Gastroesophageal sphincter (tissue), 4 donors: ENCODE measurements at regions not wholly inside any gene's neighbourhood (a gene's known extent, or its start where the extent isn't known, plus 50 kb on each side); places are given as distances from the start of the nearest gene placed in this dataset.

Source experiments
- ATAC-seq: fragments of 150-250 bp; one replicate; pipeline ENCODE4 v1.9.1; 2016; ENCODE audit warnings: mild to moderate bottlenecking, moderate library complexity
- H3K27ac ChIP-seq, 4 donors: fragments of 200-600 bp; sonication (generic) in 3 of 4; 1 replicate in 3 of 4; 2 replicates in 1 of 4; pipeline ENCODE4 v1.5.1; 2016 to 2019
- H3K27me3 ChIP-seq: fragments of 200-600 bp; sonication (generic); one replicate; pipeline ENCODE4 v1.5.1; 2019
- H3K36me3 ChIP-seq, 2 donors: fragments of 200-600 bp; sonication (generic); one replicate each; pipeline ENCODE4 v1.5.1; 2019; ENCODE audit warnings: control low read depth in 1 of 2
- H3K4me1 ChIP-seq, 3 donors: fragments of 200-600 bp; sonication (generic); 1 replicate in 2 of 3; 2 replicates in 1 of 3; pipeline ENCODE4 v1.5.1; 2016 to 2019; ENCODE audit warnings: control low read depth in 2 of 3
- H3K4me3 ChIP-seq, 2 donors: fragments of 200-600 bp; sonication (generic); one replicate each; pipeline ENCODE4 v1.5.1; 2019; ENCODE audit warnings: mild to moderate bottlenecking in 1 of 2, moderate library complexity in 1 of 2
- H3K9me3 ChIP-seq, 3 donors: fragments of 200-600 bp; sonication (generic); one replicate each; pipeline ENCODE4 v1.5.1; 2017 to 2019; ENCODE audit warnings: control low read depth in 2 of 3
- CTCF ChIP-seq, 4 experiments: fragments of 200-600 bp in 2 of 4; fragments of 450-650 bp in 2 of 4; sonication (generic) in 1 of 4; IDR thresholded peaks; one replicate each; pipeline ENCODE4 v1.5.1; 2017 to 2019; ENCODE audit warnings: antibody characterized with exemption in 4 of 4, mild to moderate bottlenecking in 2 of 4, moderate library complexity in 2 of 4
- EP300 ChIP-seq: sonication (generic); formaldehyde crosslinking; IDR thresholded peaks from one replicate; pipeline ENCODE4 v1.6.1; 2017; ENCODE audit warnings: antibody characterized with exemption, mild to moderate bottlenecking
- POLR2A ChIP-seq, 2 donors: fragments of 450-650 bp; IDR thresholded peaks; one replicate each; pipeline ENCODE4 v1.6.1; 2017; ENCODE audit warnings: antibody characterized with exemption in 2 of 2, mild to moderate bottlenecking in 2 of 2, moderate library complexity in 1 of 2
- POLR2AphosphoS5 ChIP-seq: sonication (generic); formaldehyde crosslinking; IDR thresholded peaks from one replicate; pipeline ENCODE4 v1.6.1; 2017; ENCODE audit warnings: antibody characterized with exemption
- WGBS, 2 donors: methylation state at CpG; one replicate each; pipeline ENCODE4 v1.1.5; 2018; ENCODE audit warnings: low coverage in 1 of 2; 5-methylcytosine and 5-hydroxymethylcytosine counted together

- ATAC-seq = no peak
- WGBS, 2 donors = 71 to 87% methylated on average over 2 to 3 of the region's 3 CpGs
- no peaks in the 10 kb centered on the region for H3K36me3 ChIP-seq
- no peaks in the 10 kb centered on the region for H3K9me3 ChIP-seq
- H3K4me3 ChIP-seq = no peak overlapping the region
- TF ChIP-seq POLR2A (IDR thresholded peaks at IDR 0.05) (no peak), CTCF (IDR thresholded peaks at IDR 0.05) (no peak), EP300 (no peak), POLR2AphosphoS5 (no peak)
- no peaks in the 10 kb centered on the region for H3K27me3 ChIP-seq
- H3K4me1 ChIP-seq = peaks cover 0 to 6% (median 0%) of the 10 kb centered on the region in 3 donors
- no peak overlapping the region for H3K27ac ChIP-seq
Measured at GRCh38 chr7:26959290-26959689, 94.9 kb upstream of the SKAP2 start.

GRCh38 chr7:26958834-26959233 lies 94.4 kb upstream of the SKAP2 start:
- ATAC-seq = no peak

GRCh38 chr7:26955516-26955915 lies 91.1 kb upstream of the SKAP2 start:
- no peak overlapping the region for H3K4me3 ChIP-seq
- no peaks in the 10 kb centered on the region for H3K9me3 ChIP-seq
- H3K27me3 ChIP-seq = no peaks in the 10 kb centered on the region
- ATAC-seq = no peak
- no peaks in the 10 kb centered on the region for H3K4me1 ChIP-seq
- no peak for TF ChIP-seq EP300
- TF ChIP-seq POLR2A (IDR thresholded peaks at IDR 0.05) = no peak
- TF ChIP-seq CTCF (IDR thresholded peaks at IDR 0.05) = no peak
- TF ChIP-seq POLR2AphosphoS5 = no peak
- no peak overlapping the region for H3K27ac ChIP-seq
- 75 to 100% methylated on average over 1 to 2 of the region's 2 CpGs for WGBS, 2 donors
- no peaks in the 10 kb centered on the region for H3K36me3 ChIP-seq

More at GRCh38 chr7:26958834-26959233, 94.4 kb upstream of the SKAP2 start:
- Histone ChIP-seq H3K4me1 (peaks cover 0 to under 1% (median 0%) of the 10 kb centered on the region in 3 donors), H3K9me3 (no peaks in the 10 kb centered on the region), H3K4me3 (no peak overlapping the region), H3K27me3 (no peaks in the 10 kb centered on the region), H3K27ac (no peak overlapping the region), H3K36me3 (no peaks in the 10 kb centered on the region)
- 64 to 90% methylated on average over 5 of the region's 5 CpGs for WGBS, 2 donors
- no peak for TF ChIP-seq EP300
- no peak for TF ChIP-seq CTCF (IDR thresholded peaks at IDR 0.05)

GRCh38 chr7:26954951-26955350 lies 90.6 kb upstream of the SKAP2 start:
- Histone ChIP-seq H3K27me3 (no peaks in the 10 kb centered on the region), H3K36me3 (no peaks in the 10 kb centered on the region), H3K4me1 (no peaks in the 10 kb centered on the region), H3K27ac (no peak overlapping the region), H3K4me3 (no peak overlapping the region), H3K9me3 (no peaks in the 10 kb centered on the region)
- TF ChIP-seq POLR2A (IDR thresholded peaks at IDR 0.05) (no peak), EP300 (no peak), POLR2AphosphoS5 (no peak), CTCF (IDR thresholded peaks at IDR 0.05) (no peak)
- WGBS, 2 donors = 10% methylated on average over 2 to 3 of the region's 4 CpGs
- ATAC-seq = no peak

GRCh38 chr7:26951407-26951950 lies 87.1 kb upstream of the SKAP2 start:
- Histone ChIP-seq H3K4me1 (no peaks in the 10 kb centered on the region), H3K36me3 (no peaks in the 10 kb centered on the region), H3K27ac (no peak overlapping the region), H3K27me3 (peaks cover 5% of the 10 kb centered on the region), H3K4me3 (no peak overlapping the region), H3K9me3 (no peaks in the 10 kb centered on the region)
- 86 to 91% methylated on average over 3 to 4 of the region's 4 CpGs for WGBS, 2 donors
- ATAC-seq = no peak
- TF ChIP-seq EP300 (no peak), POLR2A (IDR thresholded peaks at IDR 0.05) (no peak), CTCF (IDR thresholded peaks at IDR 0.05) (no peak), POLR2AphosphoS5 (no peak)
